HUES6 (cell line): ENCODE measurements at regions not wholly inside any gene's neighbourhood (a gene's known extent, or its start where the extent isn't known, plus 50 kb on each side); places are given as distances from the start of the nearest gene placed in this dataset.

Source experiments
- H3K27ac ChIP-seq: 2 replicates; pipeline ENCODE4 v1.7.0; 2013; ENCODE audit warnings: low read depth, mild to moderate bottlenecking, low read length, inconsistent platforms
- H3K27me3 ChIP-seq: 2 replicates; pipeline ENCODE4 v1.6.1; 2013; ENCODE audit warnings: low read length; ENCODE audit not compliant: control insufficient read depth, insufficient read depth
- H3K36me3 ChIP-seq: 2 replicates; pipeline ENCODE4 v1.6.1; 2013; ENCODE audit warnings: low read length; ENCODE audit not compliant: control insufficient read depth, insufficient read depth
- H3K4me1 ChIP-seq: 2 replicates; pipeline ENCODE4 v1.6.1; 2013; ENCODE audit warnings: low read length; ENCODE audit not compliant: control insufficient read depth, insufficient read depth
- H3K4me3 ChIP-seq: 2 replicates; pipeline ENCODE4 v1.5.1; 2013; ENCODE audit warnings: low read depth, low read length
- H3K9ac ChIP-seq: one replicate; pipeline ENCODE4 v1.6.1; 2013; ENCODE audit warnings: mild to moderate bottlenecking, low read length
- H3K9me3 ChIP-seq: 2 replicates; pipeline ENCODE4 v1.6.1; 2013; ENCODE audit warnings: low read depth, low read length; ENCODE audit not compliant: control insufficient read depth, insufficient read depth

GRCh38 chr9:129282731-129283211, 104.7 kb upstream of the IER5L start:
- Histone ChIP-seq H3K27ac (no peak overlapping the region), H3K4me3 (peak overlapping the region; percentile 39; the same call in 1 of the 2 replicates), H3K9me3 (no peaks in the 10 kb centered on the region), H3K9ac (no peak overlapping the region), H3K27me3 (no peaks in the 10 kb centered on the region), H3K36me3 (no peaks in the 10 kb centered on the region), H3K4me1 (peaks cover 45% of the 10 kb centered on the region)

DNA sequence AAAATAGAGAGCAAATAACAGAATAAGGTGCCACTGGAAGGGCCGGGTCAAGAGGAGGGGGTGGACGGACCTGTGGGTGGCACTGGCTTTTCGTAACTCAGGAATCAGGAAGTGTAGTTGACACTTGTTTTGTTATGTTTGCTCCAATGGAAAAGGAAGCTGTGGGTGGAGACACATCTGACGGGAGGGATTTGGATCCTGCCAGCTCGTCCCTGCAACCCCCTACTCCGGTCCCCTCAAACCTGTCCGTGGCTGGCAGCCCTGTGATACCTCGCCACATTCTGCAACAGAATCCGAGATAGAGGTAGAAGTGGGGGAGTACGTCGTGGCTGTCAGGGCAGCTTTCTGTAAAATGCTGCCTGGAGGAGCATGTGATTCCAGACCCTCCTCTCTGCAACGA, 104.2 kb upstream of the IER5L start:
- H3K9me3 ChIP-seq: no peaks in the 10 kb centered on the region
- peaks cover 42% of the 10 kb centered on the region for H3K4me1 ChIP-seq
- no peak overlapping the region for H3K9ac ChIP-seq
- H3K4me3 ChIP-seq: peak overlapping the region; percentile 39; the same call in 1 of the 2 replicates
- no peaks in the 10 kb centered on the region for H3K36me3 ChIP-seq
- no peaks in the 10 kb centered on the region for H3K27me3 ChIP-seq
- H3K27ac ChIP-seq: no peak overlapping the region

- Histone ChIP-seq H3K36me3 (no peaks in the 10 kb centered on the region), H3K9ac (no peak overlapping the region), H3K4me1 (peaks cover 46% of the 10 kb centered on the region), H3K27me3 (no peaks in the 10 kb centered on the region), H3K9me3 (no peaks in the 10 kb centered on the region), H3K27ac (no peak overlapping the region), H3K4me3 (no peak overlapping the region)
Measured at GRCh38 chr9:129281506-129282145, 103.6 kb upstream of the IER5L start.

DNA sequence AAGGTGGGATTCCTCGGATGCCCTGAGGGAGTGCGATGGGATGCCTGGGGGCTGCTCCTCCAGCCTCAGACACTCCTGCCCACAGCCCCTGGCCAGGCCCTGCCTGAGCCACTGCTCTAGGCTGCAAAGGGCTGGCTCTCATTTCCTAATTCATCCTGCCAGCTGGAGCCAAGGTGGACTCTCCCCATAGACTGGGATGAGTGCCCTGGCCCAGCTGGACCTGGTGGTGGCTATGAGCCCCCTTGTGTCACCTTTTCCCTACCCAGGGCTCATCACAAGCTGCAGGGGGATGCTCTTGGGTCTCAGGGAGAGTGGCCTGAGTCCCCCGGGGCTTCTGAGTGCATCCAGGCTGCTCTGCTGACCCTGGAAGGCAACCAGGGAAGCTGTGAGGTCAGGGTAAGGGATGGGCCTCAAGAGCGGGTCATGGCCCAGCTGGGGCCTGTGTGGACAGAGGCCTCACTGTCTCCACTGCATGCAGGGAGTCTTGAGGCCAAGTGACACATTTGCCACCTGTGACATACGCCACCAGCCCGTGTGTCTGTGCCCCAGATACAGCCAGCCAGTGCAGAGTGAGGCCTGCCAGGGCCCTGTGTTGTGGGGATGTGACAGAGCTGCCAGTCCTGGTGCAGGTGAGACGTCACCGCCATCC, 102.7 kb upstream of the IER5L start:
- Histone ChIP-seq H3K36me3 (no peaks in the 10 kb centered on the region), H3K4me1 (peaks cover 49% of the 10 kb centered on the region), H3K9me3 (no peaks in the 10 kb centered on the region), H3K27ac (no peak overlapping the region), H3K4me3 (no peak overlapping the region), H3K27me3 (no peaks in the 10 kb centered on the region), H3K9ac (no peak overlapping the region)

GRCh38 chr9:129280236-129280622, 102.2 kb upstream of the IER5L start:
- Histone ChIP-seq H3K36me3 (no peaks in the 10 kb centered on the region), H3K9me3 (no peaks in the 10 kb centered on the region), H3K27me3 (no peaks in the 10 kb centered on the region), H3K4me1 (peaks cover 52% of the 10 kb centered on the region), H3K9ac (no peak overlapping the region), H3K4me3 (no peak overlapping the region), H3K27ac (no peak overlapping the region)

GRCh38 chr9:129278391-129279237, 100.6 kb upstream of the IER5L start:
- Histone ChIP-seq H3K4me1 (peaks cover 50% of the 10 kb centered on the region), H3K36me3 (no peaks in the 10 kb centered on the region), H3K27ac (no peak overlapping the region), H3K9me3 (no peaks in the 10 kb centered on the region), H3K9ac (no peak overlapping the region), H3K27me3 (no peaks in the 10 kb centered on the region), H3K4me3 (peak overlapping the region; percentile 37; the same call in 1 of the 2 replicates)

DNA sequence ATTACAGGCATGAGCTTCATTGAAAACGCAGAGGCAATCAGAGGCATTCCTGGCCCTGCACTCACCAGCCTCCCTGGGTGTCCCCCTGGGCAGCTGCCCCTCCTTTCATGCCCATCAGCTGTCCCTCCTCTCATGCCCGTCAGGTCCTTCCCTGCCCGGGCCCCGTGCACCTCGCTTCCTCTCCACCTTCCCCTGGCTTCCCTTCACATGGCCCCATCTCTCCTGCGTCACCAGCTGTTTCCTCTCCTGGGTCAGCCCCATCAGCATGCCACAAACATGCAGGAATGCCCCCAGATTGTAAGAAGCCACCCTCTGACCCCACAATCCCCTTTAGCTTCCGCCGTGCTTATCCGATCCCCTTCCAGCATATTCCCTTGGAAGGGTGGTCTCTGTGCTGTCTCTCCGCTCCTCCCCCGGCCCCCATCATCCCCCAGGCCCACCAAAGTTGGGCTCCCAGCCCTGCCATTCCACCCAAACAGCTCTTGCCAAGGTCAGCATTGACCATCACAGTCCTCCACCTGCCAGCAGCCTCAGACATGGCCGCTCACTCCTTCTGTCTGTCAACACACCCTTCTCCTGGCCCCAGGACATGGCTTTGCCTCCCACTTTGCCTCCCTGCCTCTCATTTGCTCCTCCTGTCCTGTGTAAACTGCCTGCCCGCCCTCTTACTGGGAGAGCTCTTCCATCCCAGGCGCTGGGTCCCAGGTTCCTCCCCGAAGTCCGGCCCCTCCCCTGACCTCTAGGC, 98.6 kb upstream of the IER5L start:
- no peaks in the 10 kb centered on the region for H3K36me3 ChIP-seq
- peaks cover 34% of the 10 kb centered on the region for H3K4me1 ChIP-seq
- no peaks in the 10 kb centered on the region for H3K9me3 ChIP-seq
- H3K9ac ChIP-seq: no peak overlapping the region
- H3K27ac ChIP-seq: no peak overlapping the region
- no peak overlapping the region for H3K4me3 ChIP-seq
- H3K27me3 ChIP-seq: no peaks in the 10 kb centered on the region

GRCh38 chr9:129275626-129276247, 97.7 kb upstream of the IER5L start:
- Histone ChIP-seq H3K4me3 (no peak overlapping the region), H3K27ac (no peak overlapping the region), H3K27me3 (no peaks in the 10 kb centered on the region), H3K9me3 (no peaks in the 10 kb centered on the region), H3K36me3 (no peaks in the 10 kb centered on the region), H3K4me1 (peaks cover 34% of the 10 kb centered on the region), H3K9ac (no peak overlapping the region)

GRCh38 chr9:129273941-129274684, 96.1 kb upstream of the IER5L start:
- Histone ChIP-seq H3K4me1 (peaks cover 34% of the 10 kb centered on the region), H3K27me3 (no peaks in the 10 kb centered on the region)

More at GRCh38 chr9:129273941-129274684, 96.1 kb upstream of the IER5L start:
- no peak overlapping the region for H3K9ac ChIP-seq
- no peak overlapping the region for H3K4me3 ChIP-seq
- H3K9me3 ChIP-seq: no peaks in the 10 kb centered on the region
- no peaks in the 10 kb centered on the region for H3K36me3 ChIP-seq
- no peak overlapping the region for H3K27ac ChIP-seq
